ENCODE measurements at regions not wholly inside any gene's neighbourhood (a gene's known extent, or its start where the extent isn't known, plus 50 kb on each side); places are given as distances from the start of the nearest gene placed in this dataset.

DNA sequence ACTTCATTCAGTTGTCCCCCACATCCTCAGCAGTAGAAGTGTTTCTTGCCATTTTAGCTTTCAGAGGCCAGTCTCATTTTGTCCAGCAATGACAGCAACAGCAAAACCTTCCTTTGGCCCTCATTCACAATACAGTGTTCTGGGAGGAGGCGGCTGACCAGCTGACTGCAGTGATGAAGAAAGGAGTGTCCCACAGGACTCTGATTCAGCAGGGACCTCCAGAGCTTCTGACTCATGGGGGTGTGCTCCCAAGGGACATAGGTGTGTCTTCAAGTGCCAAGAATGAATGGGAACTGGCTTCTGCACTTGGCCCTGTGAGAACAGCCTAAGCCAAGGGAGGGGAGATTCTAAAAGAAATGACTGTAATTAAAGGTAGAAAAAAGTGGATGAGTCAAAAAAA, 147.0 kb upstream of the PELI1 start:
- in situ Hi-C loops (cut with HindIII; ENCODE audit: low pct_unique_long_range_greater_than_20kb, low sequenced_read_pairs): no loop called here
- DNase-seq (ENCODE audit: low read depth, low spot score): no peak

GRCh38 chr2:64295326-64296139, 151.3 kb upstream of the PELI1 start:
- no peak for DNase-seq (ENCODE audit: low read depth, low spot score)
- in situ Hi-C loops (cut with HindIII; ENCODE audit: low pct_unique_long_range_greater_than_20kb, low sequenced_read_pairs): no loop called here

DNA sequence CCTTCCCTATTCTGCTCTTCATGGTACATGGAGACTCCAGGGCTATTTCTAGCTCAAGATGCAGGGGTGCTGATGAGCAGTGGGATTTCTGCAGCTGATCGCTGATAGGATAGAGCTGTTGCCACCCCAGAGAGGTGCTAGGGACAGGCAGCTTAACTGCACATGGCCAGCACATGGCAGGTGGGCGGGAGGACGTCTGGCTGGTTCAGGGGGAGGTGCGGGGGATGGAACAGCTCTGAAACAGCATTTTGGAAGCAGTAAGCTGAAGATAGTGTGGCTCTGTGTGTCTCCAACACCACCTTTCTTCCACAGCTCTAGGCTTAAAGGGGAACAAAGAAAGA, 151.9 kb upstream of the PELI1 start:
- no peak for DNase-seq (ENCODE audit: low read depth, low spot score)
- in situ Hi-C loops (cut with HindIII; ENCODE audit: low pct_unique_long_range_greater_than_20kb, low sequenced_read_pairs): no loop called here

GRCh38 chr2:64296695-64297346, 152.6 kb upstream of the PELI1 start:
- in situ Hi-C loops (cut with HindIII; ENCODE audit: low pct_unique_long_range_greater_than_20kb, low sequenced_read_pairs): no loop called here
- DNase-seq (ENCODE audit: low read depth, low spot score): no peak

DNA sequence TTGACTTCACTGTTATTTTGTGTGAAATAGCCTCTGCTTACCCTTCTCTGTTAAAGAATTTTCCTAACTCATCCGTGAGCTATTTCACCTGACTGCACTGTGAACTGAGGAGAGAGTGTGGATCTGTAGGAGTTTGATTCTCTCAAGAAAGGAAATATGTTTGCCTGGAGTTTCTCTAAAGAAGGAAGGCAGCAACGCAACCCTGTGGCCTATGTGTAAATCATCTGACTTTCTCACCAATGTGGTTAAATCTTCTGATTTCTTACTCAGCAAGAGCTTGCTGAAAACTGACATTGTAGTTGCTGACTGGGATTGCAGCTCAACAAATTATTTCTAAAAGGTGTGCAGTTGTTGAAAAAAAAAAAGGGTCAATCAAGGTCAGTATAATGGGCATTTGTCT, 153.9 kb upstream of the PELI1 start:
- DNase-seq (ENCODE audit: low read depth, low spot score): no peak
- in situ Hi-C loops (cut with HindIII; ENCODE audit: low pct_unique_long_range_greater_than_20kb, low sequenced_read_pairs): no loop called here

DNA sequence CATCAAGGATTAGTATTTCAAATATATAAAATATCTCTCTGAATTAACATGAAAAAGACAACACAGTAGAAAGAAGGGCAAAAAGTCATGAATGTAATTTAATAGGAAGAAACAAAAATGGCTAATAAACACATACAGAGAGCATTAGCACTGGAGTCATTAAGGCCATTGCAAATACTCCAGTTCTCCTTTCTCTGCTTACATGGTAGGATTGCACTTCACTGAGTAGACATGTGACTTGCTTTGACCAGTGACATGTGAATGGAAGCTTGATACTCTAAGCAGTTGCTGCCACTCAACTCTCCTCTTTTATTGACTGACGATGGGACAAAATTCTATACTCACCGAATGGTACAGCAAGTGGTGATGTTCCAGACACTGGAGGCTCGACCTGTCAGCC, 153.9 kb upstream of the LGALSL start:
- in situ Hi-C loops (cut with HindIII; ENCODE audit: low pct_unique_long_range_greater_than_20kb, low sequenced_read_pairs): loop anchor here (25.0 kb wide), 1 partner anchor 263 kb away; no protein-coding TSS in a partner anchor
- DNase-seq (ENCODE audit: low read depth, low spot score): no peak

- no peak for DNase-seq (ENCODE audit: low read depth, low spot score)
- in situ Hi-C loops (cut with HindIII; ENCODE audit: low pct_unique_long_range_greater_than_20kb, low sequenced_read_pairs): loop anchor here (25.0 kb wide), 1 partner anchor 266 kb away; no protein-coding TSS in a partner anchor
Measured at GRCh38 chr2:64303250-64303649, 150.7 kb upstream of the LGALSL start.

DNA sequence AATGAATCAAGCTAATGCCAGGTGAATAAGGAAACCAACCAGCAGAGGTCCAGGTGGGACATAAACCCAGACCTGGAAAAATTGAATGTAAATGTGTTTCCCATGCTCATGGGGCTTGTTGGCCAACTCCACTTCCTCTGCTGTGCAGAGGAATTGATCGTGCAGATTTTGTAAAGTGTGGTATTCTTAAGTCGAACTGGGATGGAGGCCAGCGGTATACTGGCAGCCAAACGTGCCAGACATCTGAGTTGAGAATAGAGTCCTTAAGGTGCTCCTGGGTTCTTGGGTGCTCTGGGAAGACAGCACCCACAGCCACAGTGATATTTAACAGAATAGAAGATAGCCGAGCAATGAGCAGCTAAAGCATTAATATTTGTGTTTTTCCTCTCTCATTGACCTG, 146.5 kb upstream of the LGALSL start:
- in situ Hi-C loops (cut with HindIII; ENCODE audit: low pct_unique_long_range_greater_than_20kb, low sequenced_read_pairs): loop anchor here (25.0 kb wide), 1 partner anchor 270 kb away; no protein-coding TSS in a partner anchor
- no peak for DNase-seq (ENCODE audit: low read depth, low spot score)

- in situ Hi-C loops (cut with HindIII; ENCODE audit: low pct_unique_long_range_greater_than_20kb, low sequenced_read_pairs): loop anchor here (25.0 kb wide), 1 partner anchor 274 kb away; no protein-coding TSS in a partner anchor
Measured at GRCh38 chr2:64311191-64311910, 142.6 kb upstream of the LGALSL start.

DNA sequence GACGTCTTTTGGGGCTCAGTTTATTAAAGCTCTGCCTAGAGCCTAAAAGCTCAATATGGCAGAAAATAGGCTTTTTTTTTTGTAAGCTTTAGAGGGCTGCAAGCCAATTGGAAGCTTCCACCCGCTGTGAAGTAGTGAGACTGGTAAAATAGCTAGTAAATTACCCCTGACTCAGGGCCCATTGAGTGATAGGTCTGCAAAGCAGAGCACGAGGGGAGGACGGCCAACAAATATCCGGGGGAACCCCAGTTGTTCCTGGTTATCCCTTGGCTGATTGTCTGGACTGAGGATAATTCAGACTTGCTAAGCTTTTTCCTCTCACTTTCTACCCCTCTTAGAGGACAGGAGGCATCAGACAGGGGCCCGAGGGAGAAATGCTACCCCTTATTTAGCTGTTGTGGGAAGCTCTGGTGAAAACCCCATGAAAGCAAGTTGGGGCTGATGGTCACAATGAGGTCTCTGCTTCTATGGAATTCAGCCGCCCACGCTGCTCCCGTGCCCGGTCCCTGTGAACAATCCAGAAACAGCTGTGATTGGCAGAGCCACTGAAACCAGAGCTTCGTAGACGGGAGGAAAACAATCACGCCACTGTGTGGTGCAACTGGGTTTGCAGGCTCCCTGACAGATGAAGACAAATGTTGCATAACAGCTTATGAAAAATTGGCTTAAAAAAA, 141.9 kb upstream of the LGALSL start:
- DNase-seq (ENCODE audit: low read depth, low spot score): peak; percentile 94
- in situ Hi-C loops (cut with HindIII; ENCODE audit: low pct_unique_long_range_greater_than_20kb, low sequenced_read_pairs): loop anchor here (25.0 kb wide), 1 partner anchor 275 kb away; no protein-coding TSS in a partner anchor

More at GRCh38 chr2:64311191-64311910, 142.6 kb upstream of the LGALSL start:
- DNase-seq (ENCODE audit: low read depth, low spot score): no peak

- in situ Hi-C loops (cut with HindIII; ENCODE audit: low pct_unique_long_range_greater_than_20kb, low sequenced_read_pairs): loop anchor here (25.0 kb wide), 1 partner anchor 276 kb away; no protein-coding TSS in a partner anchor
- DNase-seq (ENCODE audit: low read depth, low spot score): no peak
Measured at GRCh38 chr2:64312622-64313397, 141.2 kb upstream of the LGALSL start.

- in situ Hi-C loops (cut with HindIII; ENCODE audit: low pct_unique_long_range_greater_than_20kb, low sequenced_read_pairs): loop anchor here (25.0 kb wide), 1 partner anchor 276 kb away; no protein-coding TSS in a partner anchor
- DNase-seq (ENCODE audit: low read depth, low spot score): no peak
Measured at GRCh38 chr2:64313398-64313723, 140.6 kb upstream of the LGALSL start.

DNA sequence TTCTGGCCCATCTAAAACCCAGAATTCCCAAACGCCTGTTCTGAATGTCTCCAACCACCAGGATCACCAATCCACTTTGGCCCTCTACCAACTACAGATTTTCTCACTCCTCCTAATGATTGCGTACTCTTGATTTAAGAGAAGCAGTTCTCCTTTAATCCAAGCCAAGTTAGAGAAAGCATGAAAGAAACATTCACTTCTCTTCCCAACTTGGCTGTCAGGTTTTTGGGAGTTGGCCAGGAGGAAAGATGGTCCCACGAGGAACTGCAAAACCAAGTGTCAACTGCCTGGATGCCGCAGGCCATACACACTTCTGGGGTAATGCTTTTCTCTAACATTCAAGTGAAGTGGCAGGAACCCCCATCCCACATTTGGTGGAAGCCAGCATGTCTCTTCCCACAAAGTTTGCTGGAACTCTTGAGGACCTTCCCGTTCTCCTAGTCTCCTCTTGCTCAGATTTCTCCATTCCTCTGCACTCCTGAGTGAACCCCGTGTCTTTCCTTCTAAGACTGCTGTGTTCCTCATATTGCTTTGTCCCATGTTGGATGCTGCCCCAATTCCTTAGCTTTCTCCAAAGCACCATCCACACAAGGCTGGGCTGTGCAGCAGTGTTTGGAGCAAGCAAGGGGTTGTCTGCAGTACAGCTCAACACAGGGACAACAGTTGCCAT, 138.5 kb upstream of the LGALSL start:
- in situ Hi-C loops (cut with HindIII; ENCODE audit: low pct_unique_long_range_greater_than_20kb, low sequenced_read_pairs): loop anchor here (25.0 kb wide), 1 partner anchor 278 kb away; no protein-coding TSS in a partner anchor

GRCh38 chr2:64317707-64318475, 136.1 kb upstream of the LGALSL start:
- no peak for DNase-seq (ENCODE audit: low read depth, low spot score)
- in situ Hi-C loops (cut with HindIII; ENCODE audit: low pct_unique_long_range_greater_than_20kb, low sequenced_read_pairs): loop anchor here (25.0 kb wide), 1 partner anchor 281 kb away; no protein-coding TSS in a partner anchor

More for the DNA sequence above, 138.5 kb upstream of the LGALSL start:
- no peak for DNase-seq (ENCODE audit: low read depth, low spot score)

DNA sequence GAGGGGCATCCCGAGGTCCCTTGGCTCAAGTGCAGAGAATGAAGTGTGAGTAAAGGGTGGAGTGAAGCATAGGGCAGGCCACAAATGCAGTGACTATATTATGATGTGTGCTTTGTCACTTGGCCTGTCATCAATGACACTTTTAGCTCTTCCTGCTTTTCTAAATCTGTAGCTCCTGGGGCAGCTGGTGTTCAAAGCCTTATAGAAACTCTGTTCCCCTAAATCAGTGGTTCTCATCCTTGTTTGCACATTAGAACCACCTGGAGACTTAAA, 135.6 kb upstream of the LGALSL start:
- no peak for DNase-seq (ENCODE audit: low read depth, low spot score)
- in situ Hi-C loops (cut with HindIII; ENCODE audit: low pct_unique_long_range_greater_than_20kb, low sequenced_read_pairs): loop anchor here (25.0 kb wide), 1 partner anchor 281 kb away; no protein-coding TSS in a partner anchor

- in situ Hi-C loops (cut with HindIII; ENCODE audit: low pct_unique_long_range_greater_than_20kb, low sequenced_read_pairs): loop anchor here (25.0 kb wide), 1 partner anchor 283 kb away; no protein-coding TSS in a partner anchor
- DNase-seq (ENCODE audit: low read depth, low spot score): no peak
Measured at GRCh38 chr2:64319896-64320295, 134.1 kb upstream of the LGALSL start.
